ENCODE measurements at regions not wholly inside any gene's neighbourhood (a gene's known extent, or its start where the extent isn't known, plus 50 kb on each side); places are given as distances from the start of the nearest gene placed in this dataset.

- no peak for TF ChIP-seq POLR2A (IDR thresholded peaks at IDR 0.05)
- TF ChIP-seq, protein P1, sequence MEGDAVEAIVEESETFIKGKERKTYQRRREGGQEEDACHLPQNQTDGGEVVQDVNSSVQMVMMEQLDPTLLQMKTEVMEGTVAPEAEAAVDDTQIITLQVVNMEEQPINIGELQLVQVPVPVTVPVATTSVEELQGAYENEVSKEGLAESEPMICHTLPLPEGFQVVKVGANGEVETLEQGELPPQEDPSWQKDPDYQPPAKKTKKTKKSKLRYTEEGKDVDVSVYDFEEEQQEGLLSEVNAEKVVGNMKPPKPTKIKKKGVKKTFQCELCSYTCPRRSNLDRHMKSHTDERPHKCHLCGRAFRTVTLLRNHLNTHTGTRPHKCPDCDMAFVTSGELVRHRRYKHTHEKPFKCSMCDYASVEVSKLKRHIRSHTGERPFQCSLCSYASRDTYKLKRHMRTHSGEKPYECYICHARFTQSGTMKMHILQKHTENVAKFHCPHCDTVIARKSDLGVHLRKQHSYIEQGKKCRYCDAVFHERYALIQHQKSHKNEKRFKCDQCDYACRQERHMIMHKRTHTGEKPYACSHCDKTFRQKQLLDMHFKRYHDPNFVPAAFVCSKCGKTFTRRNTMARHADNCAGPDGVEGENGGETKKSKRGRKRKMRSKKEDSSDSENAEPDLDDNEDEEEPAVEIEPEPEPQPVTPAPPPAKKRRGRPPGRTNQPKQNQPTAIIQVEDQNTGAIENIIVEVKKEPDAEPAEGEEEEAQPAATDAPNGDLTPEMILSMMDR (IDR thresholded peaks at IDR 0.05) = no peak
These were observed 154.1 kb downstream of the EDEM1 start for GRCh38 chr3:5341610-5342009.
